ENCODE measurements at regions not wholly inside any gene's neighbourhood (a gene's known extent, or its start where the extent isn't known, plus 50 kb on each side); places are given as distances from the start of the nearest gene placed in this dataset.

DNA sequence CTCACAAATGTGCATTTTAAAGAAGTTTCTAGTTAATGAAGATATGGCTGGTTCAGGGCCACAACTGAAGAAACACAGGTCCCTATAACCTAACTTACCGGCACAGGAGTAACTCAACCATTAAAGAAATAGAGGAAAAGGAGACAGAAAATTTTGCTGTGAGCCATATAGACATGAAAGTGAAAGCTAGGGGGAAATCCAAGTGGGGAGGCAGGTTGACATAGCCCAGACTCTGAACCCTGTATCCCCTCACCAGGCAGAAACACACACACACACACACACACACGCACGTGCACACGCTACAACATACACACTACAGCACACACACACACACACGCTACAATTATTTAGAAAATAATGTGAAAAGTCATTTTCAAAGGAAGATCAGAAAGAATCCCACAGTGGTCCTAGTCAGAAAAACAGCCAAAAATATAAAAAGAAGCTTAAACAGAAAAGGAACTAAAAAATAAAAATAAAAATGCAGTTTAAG, 856.4 kb upstream of the CDH6 start:
- H3K27me3 ChIP-seq = no peaks in the 10 kb centered on the region
- H3K27ac ChIP-seq = no peak overlapping the region
- TF ChIP-seq, protein P1, sequence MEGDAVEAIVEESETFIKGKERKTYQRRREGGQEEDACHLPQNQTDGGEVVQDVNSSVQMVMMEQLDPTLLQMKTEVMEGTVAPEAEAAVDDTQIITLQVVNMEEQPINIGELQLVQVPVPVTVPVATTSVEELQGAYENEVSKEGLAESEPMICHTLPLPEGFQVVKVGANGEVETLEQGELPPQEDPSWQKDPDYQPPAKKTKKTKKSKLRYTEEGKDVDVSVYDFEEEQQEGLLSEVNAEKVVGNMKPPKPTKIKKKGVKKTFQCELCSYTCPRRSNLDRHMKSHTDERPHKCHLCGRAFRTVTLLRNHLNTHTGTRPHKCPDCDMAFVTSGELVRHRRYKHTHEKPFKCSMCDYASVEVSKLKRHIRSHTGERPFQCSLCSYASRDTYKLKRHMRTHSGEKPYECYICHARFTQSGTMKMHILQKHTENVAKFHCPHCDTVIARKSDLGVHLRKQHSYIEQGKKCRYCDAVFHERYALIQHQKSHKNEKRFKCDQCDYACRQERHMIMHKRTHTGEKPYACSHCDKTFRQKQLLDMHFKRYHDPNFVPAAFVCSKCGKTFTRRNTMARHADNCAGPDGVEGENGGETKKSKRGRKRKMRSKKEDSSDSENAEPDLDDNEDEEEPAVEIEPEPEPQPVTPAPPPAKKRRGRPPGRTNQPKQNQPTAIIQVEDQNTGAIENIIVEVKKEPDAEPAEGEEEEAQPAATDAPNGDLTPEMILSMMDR (IDR thresholded peaks at IDR 0.05) = no peak
- no peaks in the 10 kb centered on the region for H3K9me3 ChIP-seq
- no peaks in the 10 kb centered on the region for H3K36me3 ChIP-seq
- H3K4me1 ChIP-seq = no peaks in the 10 kb centered on the region
- no peak overlapping the region for H3K4me3 ChIP-seq
- no peak for DNase-seq (ENCODE audit: low spot score)

DNA sequence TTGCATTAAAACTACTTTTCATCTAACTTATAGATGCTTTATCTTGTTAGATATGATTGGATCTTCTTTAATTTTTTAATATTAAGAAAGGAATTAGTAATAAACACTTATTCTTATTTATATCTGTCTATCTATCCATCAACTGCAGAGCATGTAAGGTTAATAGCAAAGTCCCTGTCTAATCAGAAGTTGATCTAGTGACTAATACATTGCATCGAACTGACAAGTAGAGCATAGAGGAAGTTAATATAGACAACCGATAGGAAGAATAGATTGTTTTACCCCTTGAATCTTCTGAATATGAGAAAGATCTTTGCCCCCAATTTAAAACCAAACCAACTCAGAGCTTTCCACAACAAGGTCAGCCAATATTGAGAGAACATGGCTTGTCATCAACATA, 862.0 kb upstream of the CDH6 start:
- TF ChIP-seq, protein P1 (IDR thresholded peaks at IDR 0.05) = no peak
- Histone ChIP-seq H3K27ac (no peak overlapping the region), H3K36me3 (no peaks in the 10 kb centered on the region), H3K27me3 (no peaks in the 10 kb centered on the region), H3K9me3 (no peaks in the 10 kb centered on the region), H3K4me1 (no peaks in the 10 kb centered on the region), H3K4me3 (no peak overlapping the region)
- no peak for DNase-seq (ENCODE audit: low spot score)

DNA sequence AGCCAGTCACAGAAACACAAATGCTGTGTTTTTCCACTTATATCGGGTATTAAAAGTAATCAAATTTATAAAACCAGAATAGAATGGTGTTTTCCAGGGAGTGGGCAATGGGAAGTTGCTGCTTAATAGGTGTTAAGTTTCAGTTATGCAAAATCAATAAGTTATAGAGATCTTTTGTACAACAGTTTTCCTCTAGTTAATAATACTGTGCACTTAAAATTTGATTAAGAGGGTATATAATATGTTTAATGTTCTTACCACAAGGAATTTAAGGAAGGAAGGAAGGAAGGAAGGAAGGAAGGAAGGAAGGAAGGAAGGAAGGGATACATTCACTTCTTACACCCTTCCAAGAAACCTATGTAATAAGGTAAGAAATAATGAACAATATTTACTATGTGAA, 867.7 kb upstream of the CDH6 start:
- no peaks in the 10 kb centered on the region for H3K9me3 ChIP-seq
- no peak overlapping the region for H3K27ac ChIP-seq
- TF ChIP-seq, protein P1 (IDR thresholded peaks at IDR 0.05) = no peak

DNA sequence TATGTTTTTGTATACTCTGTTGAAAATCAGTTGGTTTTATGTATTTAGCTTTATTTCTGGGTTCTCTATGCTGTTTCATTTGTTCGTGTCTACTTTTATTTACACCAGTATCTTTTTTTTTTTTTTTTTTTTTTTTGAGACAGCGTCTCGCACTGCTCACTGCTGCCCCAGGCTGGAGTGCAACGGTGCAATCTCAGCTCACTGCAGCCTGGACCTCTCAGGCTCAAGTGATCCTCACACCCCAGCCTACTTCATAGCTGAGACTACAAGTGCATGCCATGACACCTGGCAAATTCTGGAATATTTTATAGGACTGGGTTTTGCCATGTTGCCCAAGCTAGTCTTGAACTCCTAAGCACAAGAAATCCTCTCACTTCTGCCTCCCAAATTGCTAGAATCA, 869.4 kb upstream of the CDH6 start:
- no peaks in the 10 kb centered on the region for H3K9me3 ChIP-seq
- no peak overlapping the region for H3K27ac ChIP-seq
- no peak overlapping the region for H3K4me3 ChIP-seq
- H3K36me3 ChIP-seq = no peaks in the 10 kb centered on the region
- no peak for DNase-seq (ENCODE audit: low spot score)
- no peaks in the 10 kb centered on the region for H3K4me1 ChIP-seq
- TF ChIP-seq, protein P1 (IDR thresholded peaks at IDR 0.05) = no peak
- H3K27me3 ChIP-seq = no peaks in the 10 kb centered on the region

More for the DNA sequence above, 867.7 kb upstream of the CDH6 start:
- H3K36me3 ChIP-seq = no peaks in the 10 kb centered on the region
- H3K27me3 ChIP-seq = no peaks in the 10 kb centered on the region
- no peaks in the 10 kb centered on the region for H3K4me1 ChIP-seq
- no peak for DNase-seq (ENCODE audit: low spot score)
- no peak overlapping the region for H3K4me3 ChIP-seq

DNA sequence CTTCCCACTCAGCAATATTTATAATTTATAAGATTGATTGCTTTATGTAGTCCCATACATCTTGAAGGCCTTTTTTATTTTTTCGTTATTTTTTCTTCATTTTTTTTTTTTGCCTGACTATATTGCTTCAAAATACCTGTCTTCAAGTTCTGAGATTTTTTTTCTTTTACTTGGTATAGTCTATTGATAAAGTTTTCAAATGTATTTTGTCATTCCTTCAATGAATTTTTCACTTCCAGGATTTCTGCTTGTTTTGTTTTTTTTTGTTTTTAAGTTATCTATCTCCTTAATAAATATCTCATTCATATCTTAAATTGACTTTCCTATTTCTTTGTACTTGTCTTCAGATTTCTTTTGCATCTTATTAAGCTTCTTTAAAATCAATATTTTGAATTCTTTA, 905.6 kb upstream of the CDH6 start:
- Histone ChIP-seq H3K27me3 (no peaks in the 10 kb centered on the region), H3K27ac (no peak overlapping the region), H3K36me3 (no peaks in the 10 kb centered on the region), H3K4me3 (no peak overlapping the region), H3K9me3 (peaks cover 0 to 21% of the 10 kb centered on the region in 2 donors), H3K4me1 (no peaks in the 10 kb centered on the region)
- TF ChIP-seq, protein P1 (IDR thresholded peaks at IDR 0.05) = no peak
- no peak for DNase-seq (ENCODE audit: low spot score)

DNA sequence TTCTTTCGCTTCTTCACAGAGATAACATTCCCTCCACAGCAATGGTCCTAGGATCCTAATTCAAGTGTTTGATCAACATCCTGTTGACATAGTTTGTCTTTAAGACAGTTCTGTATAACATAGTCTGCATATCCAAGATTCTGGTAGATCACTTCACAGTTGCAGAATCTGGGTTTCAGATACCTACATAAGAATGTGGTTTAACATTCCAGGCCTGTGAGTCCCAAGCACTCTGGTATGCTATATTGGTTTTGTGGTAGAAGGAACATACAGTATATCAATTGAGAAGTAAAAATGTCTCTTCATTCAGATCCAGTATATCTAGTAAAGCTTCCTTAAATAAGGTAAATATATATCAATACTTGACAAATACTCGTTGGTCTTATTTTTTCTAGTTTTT, 914.2 kb upstream of the CDH6 start:
- no peaks in the 10 kb centered on the region for H3K27me3 ChIP-seq
- no peak overlapping the region for H3K27ac ChIP-seq
- TF ChIP-seq, protein P1 (IDR thresholded peaks at IDR 0.05) = no peak
- no peak overlapping the region for H3K4me3 ChIP-seq
- no peaks in the 10 kb centered on the region for H3K9me3 ChIP-seq
- no peaks in the 10 kb centered on the region for H3K4me1 ChIP-seq
- H3K36me3 ChIP-seq = no peaks in the 10 kb centered on the region
- no peak for DNase-seq (ENCODE audit: low spot score)
